Transverse colon (tissue), 4 donors: ENCODE measurements at regions not wholly inside any gene's neighbourhood (a gene's known extent, or its start where the extent isn't known, plus 50 kb on each side); places are given as distances from the start of the nearest gene placed in this dataset.
"Not testable (repeated sequence)": the region's sequence is repeated elsewhere in the genome, so short reads cannot be mapped to it uniquely, and the experiment has no call there.

Experiments
- DNase-seq: peaks from one replicate; pipeline ENCODE4 v3.0.0-alpha.2; 2019
- H3K27ac ChIP-seq, 4 donors: fragments of 200-600 bp; sonication (generic); 2 replicates each; pipeline ENCODE4 v1.5.1; 2016 to 2018; ENCODE audit warnings: inconsistent platforms in 4 of 4
- H3K27me3 ChIP-seq: fragments of 200-600 bp; sonication (generic); 2 replicates; pipeline ENCODE4 v1.5.1; 2017; ENCODE audit warnings: inconsistent platforms
- H3K36me3 ChIP-seq, 4 donors: fragments of 200-600 bp; sonication (generic); 2 replicates each; pipeline ENCODE4 v1.5.1; 2017 to 2019; ENCODE audit warnings: inconsistent platforms in 4 of 4
- H3K4me1 ChIP-seq, 4 donors: fragments of 200-600 bp; sonication (generic); 2 replicates each; pipeline ENCODE4 v1.5.1; 2017 to 2020; ENCODE audit warnings: inconsistent platforms in 4 of 4
- H3K4me3 ChIP-seq, 4 donors: fragments of 200-600 bp; sonication (generic); 1 replicate in 1 of 4; 2 replicates in 3 of 4; pipeline versions ENCODE4 v1.5.1 to v1.6.1; 2017 to 2019; ENCODE audit warnings: inconsistent platforms in 4 of 4
- H3K9me3 ChIP-seq, 2 donors: fragments of 200-600 bp; sonication (generic); 2 replicates each; pipeline ENCODE4 v1.5.1; 2017 to 2019; ENCODE audit warnings: inconsistent platforms in 2 of 2
- EP300 ChIP-seq: sonication (generic); formaldehyde crosslinking; IDR thresholded peaks from one replicate; pipeline ENCODE4 v1.6.1; 2017; ENCODE audit warnings: antibody characterized with exemption, low read depth
- POLR2A ChIP-seq: fragments of 450-650 bp; IDR thresholded peaks from one replicate; pipeline ENCODE4 v1.6.1; 2016; ENCODE audit warnings: antibody characterized with exemption, mild to moderate bottlenecking, moderate library complexity
- POLR2AphosphoS5 ChIP-seq, 3 donors: sonication (generic); formaldehyde crosslinking; IDR thresholded peaks; one replicate each; pipeline ENCODE4 v1.6.1; 2016; ENCODE audit warnings: antibody characterized with exemption in 3 of 3
- WGBS, 2 donors: methylation state at CpG; one replicate each; pipeline ENCODE4 v1.1.5; 2018; ENCODE audit warnings: low coverage in 1 of 2; 5-methylcytosine and 5-hydroxymethylcytosine counted together
- in situ Hi-C, 4 donors: fragments of 200-750 bp; cut with MboI; loops; one replicate each; pipeline versions ENCODE4 v1.15.0 to v1.15.1; 2017; ENCODE audit warnings: low sequenced_read_pairs in 3 of 4, low pct_ligation_motif_present in 1 of 4, low pct_unique_long_range_greater_than_20kb in 1 of 4
- intact Hi-C: fragments of 100-400 bp; cut with DNase I; formaldehyde crosslinking; loops from one replicate; pipeline ENCODE4 v1.15.1; 2023; ENCODE audit warnings: low total_unique reads
- TF ChIP-seq, protein P1 (sequence below), 5 experiments: fragments of 200-600 bp in 3 of 5; fragments of 450-650 bp in 2 of 5; sonication (generic) in 3 of 5; IDR thresholded peaks; 1 replicate in 2 of 5; 2 replicates in 3 of 5; pipeline ENCODE4 v1.5.1; 2016 to 2017; ENCODE audit warnings: antibody characterized with exemption in 5 of 5, inconsistent platforms in 3 of 5, mild to moderate bottlenecking in 2 of 5, moderate library complexity in 1 of 5

GRCh38 chr11:130979386-130979972 lies 63.2 kb upstream of the SNX19 start:
- Histone ChIP-seq H3K4me1 (no peaks in the 10 kb centered on the region), H3K27ac (no peak overlapping the region), H3K9me3 (no peaks in the 10 kb centered on the region), H3K4me3 (no peak overlapping the region), H3K27me3 (no peaks in the 10 kb centered on the region), H3K36me3 (no peaks in the 10 kb centered on the region)
- in situ Hi-C loops = no loop called here
- 7 to 11% methylated on average over 5 of the region's 5 CpGs for WGBS, 2 donors
- DNase-seq = no peak
- TF ChIP-seq, protein P1, sequence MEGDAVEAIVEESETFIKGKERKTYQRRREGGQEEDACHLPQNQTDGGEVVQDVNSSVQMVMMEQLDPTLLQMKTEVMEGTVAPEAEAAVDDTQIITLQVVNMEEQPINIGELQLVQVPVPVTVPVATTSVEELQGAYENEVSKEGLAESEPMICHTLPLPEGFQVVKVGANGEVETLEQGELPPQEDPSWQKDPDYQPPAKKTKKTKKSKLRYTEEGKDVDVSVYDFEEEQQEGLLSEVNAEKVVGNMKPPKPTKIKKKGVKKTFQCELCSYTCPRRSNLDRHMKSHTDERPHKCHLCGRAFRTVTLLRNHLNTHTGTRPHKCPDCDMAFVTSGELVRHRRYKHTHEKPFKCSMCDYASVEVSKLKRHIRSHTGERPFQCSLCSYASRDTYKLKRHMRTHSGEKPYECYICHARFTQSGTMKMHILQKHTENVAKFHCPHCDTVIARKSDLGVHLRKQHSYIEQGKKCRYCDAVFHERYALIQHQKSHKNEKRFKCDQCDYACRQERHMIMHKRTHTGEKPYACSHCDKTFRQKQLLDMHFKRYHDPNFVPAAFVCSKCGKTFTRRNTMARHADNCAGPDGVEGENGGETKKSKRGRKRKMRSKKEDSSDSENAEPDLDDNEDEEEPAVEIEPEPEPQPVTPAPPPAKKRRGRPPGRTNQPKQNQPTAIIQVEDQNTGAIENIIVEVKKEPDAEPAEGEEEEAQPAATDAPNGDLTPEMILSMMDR (IDR thresholded peaks at IDR 0.05) = peak in 2 of 5 experiments; percentile 12 to 15
- no peak for TF ChIP-seq POLR2A
- intact Hi-C loops = no loop called here

DNA sequence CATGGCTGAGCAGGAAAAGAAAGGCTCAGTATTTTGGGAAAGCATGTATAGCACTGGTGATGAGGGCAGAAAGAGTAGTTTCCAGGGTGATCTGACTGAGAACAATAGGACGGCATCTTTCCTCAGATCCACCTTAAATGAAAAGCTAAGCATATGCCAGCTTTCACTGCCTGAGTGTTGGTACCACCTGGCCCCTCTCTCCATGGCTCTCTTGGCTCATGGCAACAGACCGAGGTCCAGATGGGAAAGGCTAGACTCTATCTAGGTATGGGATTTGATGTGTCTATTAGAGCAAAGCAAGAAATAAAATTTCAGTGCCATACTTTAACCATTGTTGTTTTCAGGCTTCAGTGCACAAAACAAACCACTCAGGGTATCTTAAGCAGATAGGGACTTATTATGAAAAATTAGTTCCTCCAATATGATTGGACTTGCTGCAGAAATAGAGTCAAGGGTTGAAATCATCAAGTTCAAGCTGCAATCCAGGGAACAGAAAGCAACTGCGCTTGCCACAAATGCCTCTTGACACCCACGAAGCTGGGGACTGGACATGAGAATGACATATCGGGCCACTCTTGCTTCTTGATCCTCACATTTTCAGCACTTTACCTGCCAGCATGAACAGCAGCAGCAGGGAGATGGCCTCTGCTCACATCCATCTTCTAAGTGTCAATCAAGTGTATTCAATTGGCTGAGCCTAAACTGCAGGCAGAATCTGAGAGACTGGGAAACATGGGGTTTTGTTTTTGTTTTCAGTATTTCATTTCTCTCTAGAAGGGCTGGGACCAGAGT lies 64.0 kb upstream of the SNX19 start:
- in situ Hi-C loops (no loop called here), intact Hi-C loops (no loop called here)
- H3K36me3 ChIP-seq = no peaks in the 10 kb centered on the region
- TF ChIP-seq POLR2A = no peak
- TF ChIP-seq EP300 = no peak
- no peak for TF ChIP-seq POLR2AphosphoS5 (IDR thresholded peaks at IDR 0.05)
- TF ChIP-seq, protein P1 (IDR thresholded peaks at IDR 0.05) = no peak
- no peak for DNase-seq
- H3K9me3 ChIP-seq = no peaks in the 10 kb centered on the region
- no peaks in the 10 kb centered on the region for H3K4me1 ChIP-seq
- 70 to 71% methylated on average over 5 of the region's 5 CpGs for WGBS, 2 donors
- H3K27me3 ChIP-seq = no peaks in the 10 kb centered on the region
- no peak overlapping the region for H3K4me3 ChIP-seq
- no peak overlapping the region for H3K27ac ChIP-seq

- H3K27me3 ChIP-seq, H3K36me3 ChIP-seq, H3K4me3 ChIP-seq, in situ Hi-C loops, H3K27ac ChIP-seq, DNase-seq, H3K9me3 ChIP-seq, intact Hi-C loops, H3K4me1 ChIP-seq: not testable (repeated sequence)
- 95 to 98% methylated on average over 8 to 16 of the region's 16 CpGs for WGBS, 2 donors
Measured at GRCh38 chr11:130984241-130984640, 68.0 kb upstream of the SNX19 start.

DNA sequence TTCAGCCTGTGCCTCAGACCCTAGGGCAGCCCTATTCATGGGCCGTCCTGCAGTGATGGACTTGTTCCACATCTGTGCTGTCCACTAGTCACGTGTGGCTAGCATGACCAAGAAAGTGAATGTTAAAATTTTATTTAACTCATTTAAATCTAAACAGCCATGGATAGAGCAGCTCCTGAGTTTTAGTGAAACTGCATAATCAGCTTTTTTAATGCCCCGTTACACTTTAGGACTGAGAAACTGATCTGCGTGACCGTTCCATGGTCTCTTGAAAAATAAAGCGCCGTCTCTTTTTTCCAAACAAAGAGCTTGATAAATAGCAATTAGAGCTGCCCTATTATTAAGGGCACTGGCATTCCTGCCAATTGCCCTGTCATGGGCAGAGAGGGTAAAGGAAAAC lies 76.5 kb upstream of the SNX19 start:
- WGBS, 2 donors = 82 to 90% methylated on average over 7 of the region's 7 CpGs
- no peak for DNase-seq
- H3K36me3 ChIP-seq = no peaks in the 10 kb centered on the region
- TF ChIP-seq POLR2A = no peak
- TF ChIP-seq POLR2AphosphoS5 (IDR thresholded peaks at IDR 0.05) = no peak
- TF ChIP-seq, protein P1 (IDR thresholded peaks at IDR 0.05) = no peak
- TF ChIP-seq EP300 = no peak
- no peaks in the 10 kb centered on the region for H3K4me1 ChIP-seq
- intact Hi-C loops (no loop called here), in situ Hi-C loops (no loop called here)
- H3K9me3 ChIP-seq = no peaks in the 10 kb centered on the region
- no peaks in the 10 kb centered on the region for H3K27me3 ChIP-seq
- no peak overlapping the region for H3K4me3 ChIP-seq
- no peak overlapping the region for H3K27ac ChIP-seq

- Histone ChIP-seq H3K36me3 (no peaks in the 10 kb centered on the region), H3K4me3 (no peak overlapping the region), H3K27me3 (no peaks in the 10 kb centered on the region), H3K4me1 (no peaks in the 10 kb centered on the region), H3K9me3 (no peaks in the 10 kb centered on the region), H3K27ac (no peak overlapping the region)
- in situ Hi-C loops = no loop called here
- intact Hi-C loops = no loop called here
- DNase-seq = no peak
- 81 to 82% methylated on average over 2 of the region's 2 CpGs for WGBS, 2 donors
- no peak for TF ChIP-seq POLR2A
- TF ChIP-seq POLR2AphosphoS5 (IDR thresholded peaks at IDR 0.05) = no peak
- no peak for TF ChIP-seq EP300
- TF ChIP-seq, protein P1 (IDR thresholded peaks at IDR 0.05) = no peak
Measured at GRCh38 chr11:130994043-130994442, 77.8 kb upstream of the SNX19 start.
